ENCODE measurements at regions not wholly inside any gene's neighbourhood (a gene's known extent, or its start where the extent isn't known, plus 50 kb on each side); places are given as distances from the start of the nearest gene placed in this dataset.

- intact Hi-C loops (cut with DNase I, micrococcal nuclease), result no loop called here
- H3K9me3 ChIP-seq (ENCODE audit: control insufficient read depth in 1 of 2, insufficient read depth in 1 of 2, low read length in 2 of 2), result no peaks in the 10 kb centered on the region
- DNase-seq (no peak), ATAC-seq (ENCODE audit: poor library complexity) (no peak)
- peaks cover 25% of the 10 kb centered on the region for H3K4me1 Mint-ChIP-seq (ENCODE audit: low read depth)
- H3K9me3 Mint-ChIP-seq, result no peaks in the 10 kb centered on the region
- no peak overlapping the region for H3K4me3 ChIP-seq (ENCODE audit: low read length)
- H3K27me3 Mint-ChIP-seq, result no peaks in the 10 kb centered on the region
- no peak overlapping the region for H3K27ac Mint-ChIP-seq
- POLR2A ChIA-PET, result interaction anchor here (0.7 kb wide), 1 partner anchor 20 kb away, joined by 3 read pairs; no protein-coding TSS in a partner anchor
- no peaks in the 10 kb centered on the region for H3K4me1 ChIP-seq (ENCODE audit: insufficient read depth, low read length)
- TF ChIP-seq CTCF (IDR thresholded peaks at IDR 0.05), result no peak
- CTCF ChIA-PET, result interaction anchor here (0.5 to 1.4 kb wide), 5 partner anchors 16 to 1197 kb away, joined by 3 to 4 read pairs (median 3); no protein-coding TSS in a partner anchor
- no peak overlapping the region for H3K4me3 Mint-ChIP-seq
- H3K27me3 ChIP-seq (ENCODE audit: control insufficient read depth in 1 of 2, insufficient read depth in 2 of 2, low read length in 2 of 2), result no peaks in the 10 kb centered on the region
- H3K36me3 ChIP-seq (ENCODE audit: insufficient read depth, low read length), result no peaks in the 10 kb centered on the region
- no peaks in the 10 kb centered on the region for H3K36me3 Mint-ChIP-seq (ENCODE audit: low read depth)
- no peak overlapping the region for H3K27ac ChIP-seq (ENCODE audit: low read depth in 1 of 2, low read length in 2 of 2)
Measured at GRCh38 chr3:153254361-153254760, 92.3 kb downstream of the RAP2B start.

- POLR2A ChIA-PET, result interaction anchor here (1.0 kb wide), 1 partner anchor 11 kb away, joined by 3 read pairs; no protein-coding TSS in a partner anchor
- no peak overlapping the region for H3K4me3 ChIP-seq (ENCODE audit: low read length)
- Mint-ChIP-seq H3K4me1 (ENCODE audit: low read depth) (peaks cover 13% of the 10 kb centered on the region), H3K36me3 (ENCODE audit: low read depth) (no peaks in the 10 kb centered on the region), H3K4me3 (no peak overlapping the region), H3K9me3 (no peaks in the 10 kb centered on the region), H3K27me3 (no peaks in the 10 kb centered on the region), H3K27ac (no peak overlapping the region)
- TF ChIP-seq CTCF (IDR thresholded peaks at IDR 0.05), result no peak
- CTCF ChIA-PET, result interaction anchor here (0.8 kb wide), 1 partner anchor 12 kb away, joined by 3 read pairs; no protein-coding TSS in a partner anchor
- no peak overlapping the region for H3K27ac ChIP-seq (ENCODE audit: low read depth in 1 of 2, low read length in 2 of 2)
- no peaks in the 10 kb centered on the region for H3K36me3 ChIP-seq (ENCODE audit: insufficient read depth, low read length)
- intact Hi-C loops (cut with DNase I, micrococcal nuclease), result no loop called here
- no peaks in the 10 kb centered on the region for H3K9me3 ChIP-seq (ENCODE audit: control insufficient read depth in 1 of 2, insufficient read depth in 1 of 2, low read length in 2 of 2)
- ATAC-seq (ENCODE audit: poor library complexity) (no peak), DNase-seq (no peak)
- no peaks in the 10 kb centered on the region for H3K27me3 ChIP-seq (ENCODE audit: control insufficient read depth in 1 of 2, insufficient read depth in 2 of 2, low read length in 2 of 2)
- H3K4me1 ChIP-seq (ENCODE audit: insufficient read depth, low read length), result no peaks in the 10 kb centered on the region
Measured at GRCh38 chr3:153257673-153258351, 95.8 kb downstream of the RAP2B start.

- H3K36me3 ChIP-seq (ENCODE audit: insufficient read depth, low read length), result no peaks in the 10 kb centered on the region
- CTCF ChIA-PET, result interaction anchor here (0.9 to 1.2 kb wide), 3 partner anchors 11 to 80 kb away, joined by 3 read pairs; no protein-coding TSS in a partner anchor
- Mint-ChIP-seq H3K4me1 (ENCODE audit: low read depth) (peaks cover 13% of the 10 kb centered on the region), H3K27me3 (no peaks in the 10 kb centered on the region), H3K36me3 (ENCODE audit: low read depth) (no peaks in the 10 kb centered on the region), H3K4me3 (no peak overlapping the region), H3K9me3 (no peaks in the 10 kb centered on the region), H3K27ac (no peak overlapping the region)
- H3K4me1 ChIP-seq (ENCODE audit: insufficient read depth, low read length), result no peaks in the 10 kb centered on the region
- no peak for DNase-seq
- no peaks in the 10 kb centered on the region for H3K27me3 ChIP-seq (ENCODE audit: control insufficient read depth in 1 of 2, insufficient read depth in 2 of 2, low read length in 2 of 2)
- intact Hi-C loops (cut with DNase I, micrococcal nuclease), result no loop called here
- ATAC-seq (ENCODE audit: poor library complexity), result no peak
- no peak overlapping the region for H3K27ac ChIP-seq (ENCODE audit: low read depth in 1 of 2, low read length in 2 of 2)
- POLR2A ChIA-PET, result no interaction called here
- no peak overlapping the region for H3K4me3 ChIP-seq (ENCODE audit: low read length)
- H3K9me3 ChIP-seq (ENCODE audit: control insufficient read depth in 1 of 2, insufficient read depth in 1 of 2, low read length in 2 of 2), result no peaks in the 10 kb centered on the region
- no peak for TF ChIP-seq CTCF (IDR thresholded peaks at IDR 0.05)
Measured at GRCh38 chr3:153259956-153260355, 97.9 kb downstream of the RAP2B start.
